Heart right ventricle (tissue), 16 donors: ENCODE measurements at regions not wholly inside any gene's neighbourhood (a gene's known extent, or its start where the extent isn't known, plus 50 kb on each side); places are given as distances from the start of the nearest gene placed in this dataset.

Source experiments
- ATAC-seq, 8 donors: fragments of 200-7000 bp; cut with Tn5 transposase; one replicate each; pipeline ENCODE4 v1.9.1; 2020; ENCODE audit warnings: mild to moderate bottlenecking in 8 of 8, moderate library complexity in 8 of 8, moderate number of reproducible peaks in 1 of 8
- DNase-seq, 2 donors: peaks; one replicate each; pipeline ENCODE4 v3.0.0-alpha.2; 2020
- H3K27ac ChIP-seq, 10 donors: fragments of 200-600 bp; sonication (generic) in 2 of 10; one replicate each; pipeline versions ENCODE4 v1.5.0 to v1.8.0; 2020 to 2022; ENCODE audit warnings: mild to moderate bottlenecking in 3 of 10
- H3K27me3 ChIP-seq, 7 donors: fragments of 200-600 bp; one replicate each; pipeline ENCODE4 v1.8.0; 2021 to 2022; ENCODE audit warnings: mild to moderate bottlenecking in 2 of 7
- H3K36me3 ChIP-seq, 9 donors: fragments of 200-600 bp; sonication (generic) in 1 of 9; one replicate each; pipeline versions ENCODE4 v1.5.0 to v1.8.0; 2020 to 2022; ENCODE audit warnings: mild to moderate bottlenecking in 2 of 9
- H3K4me1 ChIP-seq, 9 donors: fragments of 200-600 bp; sonication (generic) in 1 of 9; one replicate each; pipeline versions ENCODE4 v1.5.0 to v1.8.0; 2020 to 2022; ENCODE audit warnings: mild to moderate bottlenecking in 4 of 9
- H3K4me3 ChIP-seq, 10 donors: fragments of 200-600 bp; sonication (generic) in 2 of 10; one replicate each; pipeline versions ENCODE4 v1.5.0 to v1.8.0; 2020 to 2022; ENCODE audit warnings: mild to moderate bottlenecking in 7 of 10, moderate library complexity in 2 of 10
- H3K9me3 ChIP-seq, 11 donors: fragments of 200-600 bp in 10 of 11; sonication (generic) in 2 of 11; one replicate each; pipeline versions ENCODE4 v1.5.0 to v1.8.0; 2013 to 2022; ENCODE audit warnings: mild to moderate bottlenecking in 2 of 11, control low read depth in 1 of 11, moderate library complexity in 1 of 11
- CTCF ChIP-seq, 9 donors: fragments of 200-600 bp; sonication (generic) in 2 of 9; IDR thresholded peaks; one replicate each; pipeline versions ENCODE4 v1.5.0 to v1.8.0; 2021 to 2022; ENCODE audit warnings: antibody characterized with exemption in 9 of 9, mild to moderate bottlenecking in 5 of 9, moderate library complexity in 1 of 9
- WGBS, 2 donors: extraction: QIAGEN DNeasy Blood & Tissue Kit; methylation state at CpG; one replicate each; pipeline ENCODE4 v1.1.7; 2013; ENCODE audit warnings: inconsistent platforms in 1 of 2; 5-methylcytosine and 5-hydroxymethylcytosine counted together
- intact Hi-C, 10 donors: fragments of 100-400 bp; cut with DNase I; formaldehyde crosslinking; loops; one replicate each; pipeline versions ENCODE4 v1.11.1 to v1.14.2; 2022
- donor health status: Arrhythmogenic right ventricular cardiomyopathy.
- donor health status: ischemic (EF 13 %, LVEDD 7.1; RV severe dilation, severe dysfunction).
- donor health status: healthy with polysubstance abuse.
- donor health status: DM: no; HTN: yes; CAD: no.
- donor health status: DM: no; HTN: no; CAD: no.
- donor health status: ischemic (EF 25% LVEDD 6.9; RV normal size, moderate dysfunction).
- donor health status: ischemic (EF 25% LVEDD 5.7; RV mildly dilated, moderate dysfunction).
- donor health status: healthy.
- donor health status: DM: yes; HTN: yes; CAD: no.
- donor health status: Ischemic cardiomyopathy.
- donor health status: ischemic (EF 35%, LVEDD 5.7; RV mildly dilated, moderate dysfunction).
- donor health status: nonischemic (EF 11% LVEDD 7.7; RV severe dilation, severe dysfunction).
- donor health status: DM: yes; HTN: yes; CAD: no.
- donor health status: PGD.
- donor health status: ischemic (EF 29% LVEDD 5.4; RV normal size, mild dysfunction).
- donor health status: nonischemic (EF 23%, LVEDD 6.1; RV moderate dilation, normal function).

- Histone ChIP-seq H3K4me1 (no peaks in the 10 kb centered on the region), H3K36me3 (no peaks in the 10 kb centered on the region), H3K27me3 (no peaks in the 10 kb centered on the region), H3K9me3 (peaks cover 0 to 39% (median 11%) of the 10 kb centered on the region in 11 donors), H3K27ac (no peak overlapping the region), H3K4me3 (no peak overlapping the region)
- ATAC-seq (no peak), DNase-seq (no peak)
- 81 to 88% methylated on average over 4 of the region's 4 CpGs for WGBS, 2 donors
- intact Hi-C loops: no loop called here
- TF ChIP-seq CTCF (IDR thresholded peaks at IDR 0.05): no peak
Observed at GRCh38 chr12:60096727-60097126, 500.9 kb downstream of the SLC16A7 start.

GRCh38 chr12:60100160-60100559 is 504.3 kb downstream of the SLC16A7 start:
- intact Hi-C loops: no loop called here
- DNase-seq: no peak
- no peak overlapping the region for H3K4me3 ChIP-seq
- no peaks in the 10 kb centered on the region for H3K4me1 ChIP-seq
- TF ChIP-seq CTCF (IDR thresholded peaks at IDR 0.05): no peak
- H3K36me3 ChIP-seq: no peaks in the 10 kb centered on the region
- ATAC-seq: no peak
- no peak overlapping the region for H3K27ac ChIP-seq
- H3K9me3 ChIP-seq: peaks cover 0 to 39% (median 11%) of the 10 kb centered on the region in 11 donors
- 91 to 95% methylated on average over 1 of the region's 1 CpG for WGBS, 2 donors
- H3K27me3 ChIP-seq: no peaks in the 10 kb centered on the region

GRCh38 chr12:60100852-60101251 is 505.0 kb downstream of the SLC16A7 start:
- TF ChIP-seq CTCF (IDR thresholded peaks at IDR 0.05): no peak
- Histone ChIP-seq H3K4me3 (no peak overlapping the region), H3K9me3 (peaks cover 0 to 39% (median 11%) of the 10 kb centered on the region in 11 donors), H3K27me3 (no peaks in the 10 kb centered on the region), H3K4me1 (no peaks in the 10 kb centered on the region), H3K27ac (no peak overlapping the region), H3K36me3 (no peaks in the 10 kb centered on the region)
- intact Hi-C loops: no loop called here
- DNase-seq (no peak), ATAC-seq (no peak)
- WGBS, 2 donors: 83 to 91% methylated on average over 1 of the region's 1 CpG

- TF ChIP-seq CTCF (IDR thresholded peaks at IDR 0.05): no peak
- H3K4me3 ChIP-seq: no peak overlapping the region
- H3K9me3 ChIP-seq: peaks cover 0 to 39% (median 11%) of the 10 kb centered on the region in 11 donors
- no peaks in the 10 kb centered on the region for H3K4me1 ChIP-seq
- no peaks in the 10 kb centered on the region for H3K27me3 ChIP-seq
- H3K36me3 ChIP-seq: no peaks in the 10 kb centered on the region
- intact Hi-C loops: no loop called here
- ATAC-seq (no peak), DNase-seq (no peak)
- H3K27ac ChIP-seq: no peak overlapping the region
Observed at GRCh38 chr12:60101715-60102114, 505.9 kb downstream of the SLC16A7 start.

GRCh38 chr12:60106214-60106613 is 510.4 kb downstream of the SLC16A7 start:
- WGBS, 2 donors: 44 to 58% methylated on average over 1 of the region's 1 CpG
- H3K27ac ChIP-seq: no peak overlapping the region
- no peaks in the 10 kb centered on the region for H3K9me3 ChIP-seq
- intact Hi-C loops: no loop called here
- DNase-seq (no peak), ATAC-seq (no peak)
- no peaks in the 10 kb centered on the region for H3K27me3 ChIP-seq
- no peaks in the 10 kb centered on the region for H3K4me1 ChIP-seq
- no peaks in the 10 kb centered on the region for H3K36me3 ChIP-seq
- H3K4me3 ChIP-seq: no peak overlapping the region
- peak in 1 of 9 donors; percentile 11 for TF ChIP-seq CTCF (IDR thresholded peaks at IDR 0.05)
